Brain microvascular endothelial cell (primary cell): ENCODE measurements at regions not wholly inside any gene's neighbourhood (a gene's known extent, or its start where the extent isn't known, plus 50 kb on each side); places are given as distances from the start of the nearest gene placed in this dataset.

Experiments
- DNase-seq: peaks from one replicate; pipeline ENCODE4 v3.0.0-alpha.2; 2020
- H3K27ac ChIP-seq: fragments of 250-450 bp; sonication (Bioruptor Pico); 2 replicates; pipeline ENCODE4 v1.5.1; 2020; ENCODE audit warnings: mild to moderate bottlenecking, moderate library complexity
- H3K27me3 ChIP-seq: fragments of 250-450 bp; sonication (Bioruptor Pico); replicated peaks from 2 replicates; pipeline ENCODE4 v1.5.1; 2020; ENCODE audit warnings: mild to moderate bottlenecking
- H3K36me3 ChIP-seq: fragments of 250-450 bp; sonication (Bioruptor Pico); replicated peaks from 2 replicates; pipeline ENCODE4 v1.5.1; 2020; ENCODE audit warnings: mild to moderate bottlenecking
- H3K4me3 ChIP-seq: 2 replicates; pipeline ENCODE4 v1.5.1; 2011; ENCODE audit warnings: low read depth, mild to moderate bottlenecking, control low read depth, low read length, moderate library complexity
- CTCF ChIP-seq: IDR thresholded peaks from 2 replicates; pipeline ENCODE4 v1.5.1; 2011; ENCODE audit warnings: low read depth, mild to moderate bottlenecking, moderate library complexity, low read length, control low read depth, inconsistent platforms; ENCODE audit errors: missing control alignments
- in situ Hi-C: cut with HindIII; loops from 2 replicates; pipeline ENCODE4 v1.10.0; 2017; ENCODE audit warnings: low sequenced_read_pairs, low pct_ligation_motif_present

- in situ Hi-C loops = no loop called here
These were observed 173.7 kb downstream of the FOXA2 start for GRCh38 chr20:22410556-22411130.

GRCh38 chr20:22408521-22409402, 175.6 kb downstream of the FOXA2 start:
- TF ChIP-seq CTCF = no peak
- Histone ChIP-seq H3K27me3 (peaks cover 4% of the 10 kb centered on the region), H3K27ac (no peak overlapping the region), H3K36me3 (no peaks in the 10 kb centered on the region), H3K4me3 (no peak overlapping the region)
- no peak for DNase-seq
- in situ Hi-C loops = no loop called here

More at GRCh38 chr20:22410556-22411130, 173.7 kb downstream of the FOXA2 start:
- Histone ChIP-seq H3K27me3 (no peaks in the 10 kb centered on the region), H3K27ac (no peak overlapping the region), H3K4me3 (no peak overlapping the region), H3K36me3 (no peaks in the 10 kb centered on the region)
- TF ChIP-seq CTCF = no peak
- no peak for DNase-seq

GRCh38 chr20:22407237-22408193, 176.9 kb downstream of the FOXA2 start:
- H3K36me3 ChIP-seq = no peaks in the 10 kb centered on the region
- TF ChIP-seq CTCF = no peak
- DNase-seq = no peak
- in situ Hi-C loops = no loop called here
- no peak overlapping the region for H3K27ac ChIP-seq
- H3K27me3 ChIP-seq = peaks cover 8% of the 10 kb centered on the region
- H3K4me3 ChIP-seq = no peak overlapping the region

- Histone ChIP-seq H3K27ac (no peak overlapping the region), H3K4me3 (no peak overlapping the region), H3K36me3 (no peaks in the 10 kb centered on the region), H3K27me3 (peaks cover 8% of the 10 kb centered on the region)
- TF ChIP-seq CTCF = no peak
- no peak for DNase-seq
- in situ Hi-C loops = no loop called here
These were observed 179.8 kb downstream of the FOXA2 start for GRCh38 chr20:22404419-22405170.

GRCh38 chr20:22403632-22404361, 180.6 kb downstream of the FOXA2 start:
- in situ Hi-C loops = no loop called here
- H3K27me3 ChIP-seq = peaks cover 8% of the 10 kb centered on the region
- no peak overlapping the region for H3K27ac ChIP-seq
- TF ChIP-seq CTCF = no peak
- DNase-seq = no peak
- no peaks in the 10 kb centered on the region for H3K36me3 ChIP-seq
- H3K4me3 ChIP-seq = no peak overlapping the region
